Activated T-helper 2 cell treated with anti-CD3 and anti-CD28 coated beads, Interferon-gamma antibody, Interleukin-2, Interleukin-4, amounts not matched to agents 10 μg/mL and 5 μg/mL and 100 μg/mL, durations not matched to agents 14 hours and 24 hours and 36 hours (primary cell): ENCODE measurements at regions not wholly inside any gene's neighbourhood (a gene's known extent, or its start where the extent isn't known, plus 50 kb on each side); places are given as distances from the start of the nearest gene placed in this dataset.
"Not testable (repeated sequence)": the region's sequence is repeated elsewhere in the genome, so short reads cannot be mapped to it uniquely, and the experiment has no call there.

ENCODE experiments used
- DNase-seq: peaks from one replicate; pipeline ENCODE4 v3.0.0; 2021; ENCODE audit warnings: low spot score
- H3K27ac Mint-ChIP-seq: one replicate; pipeline ENCODE4 v1.8.0; 2021; ENCODE audit warnings: mixed read lengths
- H3K27me3 Mint-ChIP-seq: one replicate; pipeline ENCODE4 v1.8.0; 2021; ENCODE audit warnings: low read depth, mixed read lengths
- H3K36me3 Mint-ChIP-seq: one replicate; pipeline ENCODE4 v1.8.0; 2021; ENCODE audit warnings: low read depth, mixed read lengths
- H3K4me1 Mint-ChIP-seq: one replicate; pipeline ENCODE4 v1.8.0; 2021; ENCODE audit warnings: low read depth, mixed read lengths
- H3K4me3 Mint-ChIP-seq: one replicate; pipeline ENCODE4 v1.8.0; 2021; ENCODE audit warnings: low read depth, mild to moderate bottlenecking, moderate library complexity, mixed read lengths
- H3K9me3 Mint-ChIP-seq: one replicate; pipeline ENCODE4 v1.8.0; 2021; ENCODE audit warnings: mixed read lengths
- intact Hi-C: fragments of 100-400 bp; cut with micrococcal nuclease; formaldehyde crosslinking; loops from one replicate; pipeline ENCODE4 v1.15.1; 2023

DNA sequence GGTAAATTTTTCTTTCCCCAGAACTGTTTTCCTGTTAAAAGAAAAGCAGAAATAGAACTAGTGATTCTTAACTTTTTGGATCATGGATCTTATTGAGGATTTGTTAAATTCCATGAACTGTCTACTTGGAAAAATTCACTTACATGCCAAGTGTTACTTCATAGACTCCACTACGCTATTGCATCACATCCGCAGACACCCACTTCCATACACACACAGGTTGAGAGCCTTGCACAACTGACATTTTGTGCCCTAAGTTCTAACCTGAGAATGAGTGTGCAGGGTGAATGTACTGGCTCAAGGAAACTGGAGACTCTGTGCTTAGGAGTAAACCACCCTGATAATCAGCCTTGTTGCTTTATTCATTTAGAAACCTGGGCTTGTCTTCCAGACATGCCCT is 250.5 kb upstream of the EDA2R start:
- H3K9me3 Mint-ChIP-seq: no peaks in the 10 kb centered on the region
- no peak for DNase-seq
- no peaks in the 10 kb centered on the region for H3K4me1 Mint-ChIP-seq
- H3K27me3 Mint-ChIP-seq: no peaks in the 10 kb centered on the region
- no peak overlapping the region for H3K4me3 Mint-ChIP-seq
- H3K27ac Mint-ChIP-seq: no peak overlapping the region
- no peaks in the 10 kb centered on the region for H3K36me3 Mint-ChIP-seq
- intact Hi-C loops: no loop called here

GRCh38 chrX:66882101-66882500 is 243.2 kb upstream of the EDA2R start:
- no peak for DNase-seq
- no peaks in the 10 kb centered on the region for H3K9me3 Mint-ChIP-seq
- no peaks in the 10 kb centered on the region for H3K4me1 Mint-ChIP-seq
- no peaks in the 10 kb centered on the region for H3K36me3 Mint-ChIP-seq
- H3K27ac Mint-ChIP-seq: no peak overlapping the region
- no peak overlapping the region for H3K4me3 Mint-ChIP-seq
- intact Hi-C loops: no loop called here
- H3K27me3 Mint-ChIP-seq: no peaks in the 10 kb centered on the region

GRCh38 chrX:66876776-66877175 is 237.9 kb upstream of the EDA2R start:
- no peak overlapping the region for H3K27ac Mint-ChIP-seq
- H3K36me3 Mint-ChIP-seq: no peaks in the 10 kb centered on the region
- intact Hi-C loops: no loop called here
- DNase-seq: no peak
- no peaks in the 10 kb centered on the region for H3K4me1 Mint-ChIP-seq
- H3K4me3 Mint-ChIP-seq: no peak overlapping the region
- H3K9me3 Mint-ChIP-seq: no peaks in the 10 kb centered on the region
- no peaks in the 10 kb centered on the region for H3K27me3 Mint-ChIP-seq

DNA sequence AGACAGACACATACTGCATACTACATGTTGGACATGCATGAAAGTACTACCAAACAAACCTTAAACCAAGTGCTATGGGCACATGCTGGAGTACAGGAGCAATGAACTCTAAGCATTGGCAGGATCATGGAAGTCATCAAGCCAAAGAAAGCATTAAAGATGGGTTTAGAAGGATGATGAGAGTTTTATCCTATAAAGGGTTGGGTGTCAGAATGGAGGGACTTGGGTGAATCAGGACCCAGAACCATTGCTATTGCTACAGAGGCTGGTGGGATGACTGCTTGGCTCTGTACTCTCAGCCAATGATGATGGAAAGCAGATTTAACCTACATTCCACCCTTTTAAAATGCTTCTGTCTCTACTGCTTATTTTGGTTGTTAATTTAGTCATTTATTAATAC is 233.9 kb upstream of the EDA2R start:
- no peaks in the 10 kb centered on the region for H3K4me1 Mint-ChIP-seq
- H3K27me3 Mint-ChIP-seq: no peaks in the 10 kb centered on the region
- H3K27ac Mint-ChIP-seq: no peak overlapping the region
- H3K9me3 Mint-ChIP-seq: no peaks in the 10 kb centered on the region
- DNase-seq: no peak
- intact Hi-C loops: no loop called here
- H3K4me3 Mint-ChIP-seq: no peak overlapping the region
- H3K36me3 Mint-ChIP-seq: no peaks in the 10 kb centered on the region

DNA sequence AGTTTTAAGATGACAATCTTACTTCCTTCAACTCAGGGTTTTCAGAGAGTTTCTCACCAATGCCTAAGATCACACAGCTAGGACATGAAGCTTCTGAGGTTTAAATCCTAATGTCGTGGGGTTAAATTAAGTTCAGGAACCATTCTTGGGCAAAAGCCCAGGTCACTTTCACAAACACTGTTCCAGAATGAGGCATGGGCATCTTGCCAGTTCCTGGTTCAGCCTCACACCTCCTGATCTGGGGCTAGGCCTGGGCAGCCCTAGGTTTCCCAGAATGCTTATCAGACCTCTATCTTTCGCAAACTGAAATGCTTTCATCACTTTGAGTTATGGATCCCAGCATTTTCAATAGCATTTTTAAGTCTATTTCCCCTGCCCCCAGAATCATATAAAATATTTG is 224.8 kb upstream of the EDA2R start:
- H3K27me3 Mint-ChIP-seq: no peaks in the 10 kb centered on the region
- no peaks in the 10 kb centered on the region for H3K36me3 Mint-ChIP-seq

DNA sequence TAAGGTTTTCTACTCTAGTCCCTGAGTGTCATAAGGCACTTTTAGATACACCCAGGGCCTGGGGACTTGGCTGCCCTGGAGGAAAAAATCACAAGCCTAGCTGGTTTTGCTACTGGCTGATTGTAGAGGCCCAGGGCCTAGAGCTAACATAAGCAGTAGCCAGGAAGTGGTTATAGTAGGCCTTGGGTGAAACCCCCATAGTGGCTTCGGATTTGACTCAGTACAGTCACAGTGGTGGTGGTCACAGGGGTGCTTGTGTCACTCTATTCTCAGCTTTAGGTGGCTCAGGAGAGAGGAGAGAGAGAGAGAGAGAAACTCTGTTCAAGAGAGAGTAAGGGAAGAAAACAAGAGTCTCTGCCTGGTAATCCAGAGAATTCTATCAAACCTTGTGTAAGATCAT is 194.5 kb upstream of the EDA2R start:
- no peak overlapping the region for H3K4me3 Mint-ChIP-seq
- H3K27me3 Mint-ChIP-seq: no peaks in the 10 kb centered on the region
- no peaks in the 10 kb centered on the region for H3K36me3 Mint-ChIP-seq
- peaks cover 12% of the 10 kb centered on the region for H3K9me3 Mint-ChIP-seq
- no peak for DNase-seq
- intact Hi-C loops: no loop called here
- peaks cover 2% of the 10 kb centered on the region for H3K4me1 Mint-ChIP-seq
- no peak overlapping the region for H3K27ac Mint-ChIP-seq

More for the DNA sequence above, 224.8 kb upstream of the EDA2R start:
- H3K27ac Mint-ChIP-seq: no peak overlapping the region
- DNase-seq: no peak
- H3K4me1 Mint-ChIP-seq: no peaks in the 10 kb centered on the region
- H3K9me3 Mint-ChIP-seq: peaks cover 9% of the 10 kb centered on the region
- no peak overlapping the region for H3K4me3 Mint-ChIP-seq
- intact Hi-C loops: no loop called here

GRCh38 chrX:66815227-66815626 is 176.3 kb upstream of the EDA2R start:
- no peaks in the 10 kb centered on the region for H3K36me3 Mint-ChIP-seq
- H3K27me3 Mint-ChIP-seq: no peaks in the 10 kb centered on the region
- H3K4me1 Mint-ChIP-seq: no peaks in the 10 kb centered on the region
- H3K27ac Mint-ChIP-seq: no peak overlapping the region
- peaks cover 7% of the 10 kb centered on the region for H3K9me3 Mint-ChIP-seq
- H3K4me3 Mint-ChIP-seq: no peak overlapping the region
- DNase-seq: no peak
- intact Hi-C loops: no loop called here

DNA sequence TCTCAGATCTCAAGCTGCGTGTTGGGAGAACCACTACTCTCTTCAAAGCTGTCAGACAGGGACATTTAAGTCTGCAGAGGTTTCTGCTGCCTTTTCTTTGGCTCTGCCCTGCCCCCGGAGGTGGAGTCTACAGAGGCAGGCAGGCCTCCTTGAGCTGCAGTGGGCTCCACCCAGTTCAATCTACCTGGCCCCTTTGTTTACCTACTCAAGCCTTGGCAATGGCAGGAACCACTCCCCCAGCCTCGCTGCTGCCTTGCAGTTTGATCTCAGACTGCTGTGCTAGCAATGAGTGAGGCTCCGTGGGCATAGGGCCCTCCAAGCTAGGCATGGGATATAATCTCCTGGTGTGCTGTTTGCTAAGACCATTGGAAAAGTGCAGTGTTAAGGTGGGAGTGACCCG is 155.6 kb upstream of the EDA2R start:
- H3K9me3 Mint-ChIP-seq, H3K36me3 Mint-ChIP-seq, H3K27ac Mint-ChIP-seq, DNase-seq, H3K4me3 Mint-ChIP-seq, H3K4me1 Mint-ChIP-seq, H3K27me3 Mint-ChIP-seq, intact Hi-C loops: not testable (repeated sequence)

GRCh38 chrX:66766318-66766717 is 127.4 kb upstream of the EDA2R start:
- H3K27ac Mint-ChIP-seq: no peak overlapping the region
- no peaks in the 10 kb centered on the region for H3K27me3 Mint-ChIP-seq
- no peak for DNase-seq
- no peaks in the 10 kb centered on the region for H3K9me3 Mint-ChIP-seq
- H3K4me3 Mint-ChIP-seq: no peak overlapping the region
- H3K4me1 Mint-ChIP-seq: no peaks in the 10 kb centered on the region
- H3K36me3 Mint-ChIP-seq: no peaks in the 10 kb centered on the region
- intact Hi-C loops: no loop called here

DNA sequence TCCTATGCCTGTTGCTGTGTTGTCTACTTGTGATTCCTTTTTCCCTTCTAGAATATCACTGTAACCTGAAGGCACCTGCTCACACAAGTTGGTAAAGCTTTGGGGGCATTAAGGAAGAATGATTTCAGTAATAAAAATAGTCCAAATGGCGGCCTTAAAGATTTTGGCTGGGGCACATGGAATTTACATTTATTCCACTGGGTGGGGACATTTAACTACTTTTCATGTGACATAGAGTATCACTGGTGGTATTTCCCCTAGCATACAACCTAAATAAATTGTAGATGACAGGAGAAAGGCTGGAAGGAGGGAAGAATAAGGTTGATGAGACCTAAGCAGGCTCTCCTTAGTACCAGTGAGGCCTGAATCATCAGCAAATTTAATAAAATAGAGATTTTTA is 121.8 kb upstream of the EDA2R start:
- Mint-ChIP-seq H3K36me3 (no peaks in the 10 kb centered on the region), H3K4me1 (no peaks in the 10 kb centered on the region), H3K4me3 (no peak overlapping the region), H3K27ac (no peak overlapping the region), H3K9me3 (no peaks in the 10 kb centered on the region), H3K27me3 (no peaks in the 10 kb centered on the region)
- intact Hi-C loops: no loop called here
- DNase-seq: no peak

DNA sequence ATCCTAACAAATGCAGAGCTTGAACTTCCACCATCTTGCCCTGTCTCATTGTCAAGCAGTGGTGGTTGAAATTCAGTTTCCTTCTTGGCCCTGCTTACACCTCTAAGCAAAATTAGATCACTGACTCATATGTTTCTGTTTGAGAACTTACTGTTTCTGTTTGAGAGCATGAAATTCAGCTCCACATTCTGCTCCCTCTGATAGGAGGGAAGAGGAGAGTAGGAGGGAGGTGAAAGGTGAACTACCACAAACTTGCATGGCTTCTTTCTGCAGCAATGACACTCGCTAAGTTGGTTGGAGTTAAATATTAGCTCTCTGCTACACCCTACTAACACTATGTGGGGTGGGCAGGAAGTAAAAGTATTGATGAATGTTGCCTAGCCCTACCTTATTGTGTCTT is 117.8 kb upstream of the EDA2R start:
- DNase-seq: no peak
- H3K4me1 Mint-ChIP-seq: no peaks in the 10 kb centered on the region
- H3K27ac Mint-ChIP-seq: no peak overlapping the region
- no peak overlapping the region for H3K4me3 Mint-ChIP-seq
- no peaks in the 10 kb centered on the region for H3K9me3 Mint-ChIP-seq
- no peaks in the 10 kb centered on the region for H3K27me3 Mint-ChIP-seq
- no peaks in the 10 kb centered on the region for H3K36me3 Mint-ChIP-seq
- intact Hi-C loops: no loop called here

GRCh38 chrX:66751136-66751782 is 112.4 kb upstream of the EDA2R start:
- H3K9me3 Mint-ChIP-seq: peaks cover 3% of the 10 kb centered on the region
- no peak for DNase-seq
- H3K27me3 Mint-ChIP-seq: no peaks in the 10 kb centered on the region
- H3K4me1 Mint-ChIP-seq: peaks cover 6% of the 10 kb centered on the region
- H3K4me3 Mint-ChIP-seq: no peak overlapping the region
- intact Hi-C loops: no loop called here
- H3K36me3 Mint-ChIP-seq: no peaks in the 10 kb centered on the region
- H3K27ac Mint-ChIP-seq: no peak overlapping the region

GRCh38 chrX:66744519-66744918 is 105.6 kb upstream of the EDA2R start:
- H3K4me3 Mint-ChIP-seq, DNase-seq, H3K27me3 Mint-ChIP-seq, intact Hi-C loops, H3K4me1 Mint-ChIP-seq, H3K36me3 Mint-ChIP-seq, H3K27ac Mint-ChIP-seq: not testable (repeated sequence)
- peaks cover 14% of the 10 kb centered on the region for H3K9me3 Mint-ChIP-seq

DNA sequence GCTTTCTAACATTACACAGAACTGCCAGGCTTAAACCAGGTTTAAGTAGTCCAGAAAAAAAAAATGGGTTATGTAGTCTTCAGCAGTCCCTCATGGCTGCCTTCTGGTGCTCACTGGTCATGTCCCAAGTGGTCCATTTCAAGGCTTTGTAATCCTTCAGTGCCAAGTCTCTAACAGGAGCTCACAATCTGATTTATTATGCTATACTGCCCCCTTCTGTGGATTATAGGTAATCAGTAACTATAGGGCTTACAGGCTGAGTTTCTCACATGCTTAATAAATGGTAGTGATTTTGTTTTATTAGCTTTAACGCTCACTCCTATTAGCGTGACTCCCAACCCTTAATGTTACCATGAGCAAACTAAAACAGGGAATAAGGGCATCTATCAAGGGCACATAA is 92.5 kb upstream of the EDA2R start:
- DNase-seq: no peak
- H3K27ac Mint-ChIP-seq: no peak overlapping the region
- H3K9me3 Mint-ChIP-seq: no peaks in the 10 kb centered on the region
- H3K27me3 Mint-ChIP-seq: no peaks in the 10 kb centered on the region
- H3K4me1 Mint-ChIP-seq: peaks cover 2% of the 10 kb centered on the region
- H3K36me3 Mint-ChIP-seq: no peaks in the 10 kb centered on the region
- no peak overlapping the region for H3K4me3 Mint-ChIP-seq
- intact Hi-C loops: loop anchor here (2.0 kb wide), 2 partner anchors 529 to 1149 kb away; no protein-coding TSS in a partner anchor
